Mesenchymal stem cell (in vitro differentiated cells and primary cell): ENCODE measurements at regions not wholly inside any gene's neighbourhood (a gene's known extent, or its start where the extent isn't known, plus 50 kb on each side); places are given as distances from the start of the nearest gene placed in this dataset.

Source experiments
- DNase-seq: peaks from one replicate; pipeline ENCODE4 v3.0.0-alpha.2; 2013
- H2AFZ ChIP-seq: one replicate; pipeline ENCODE4 v1.6.1; 2013; ENCODE audit warnings: low read depth, mild to moderate bottlenecking, control low read depth, inconsistent platforms, low read length, moderate library complexity
- H2AK5ac ChIP-seq: 2 replicates; pipeline ENCODE4 v1.6.1; 2013; ENCODE audit warnings: low read length, moderate library complexity, mild to moderate bottlenecking, inconsistent platforms; ENCODE audit not compliant: severe bottlenecking
- H2BK120ac ChIP-seq: one replicate; pipeline ENCODE4 v1.6.1; 2013; ENCODE audit warnings: low read depth, mild to moderate bottlenecking, inconsistent platforms, low read length, moderate library complexity
- H2BK12ac ChIP-seq, 2 experiments: one replicate each; pipeline ENCODE4 v1.6.1; 2013; ENCODE audit warnings: inconsistent platforms in 2 of 2, low read length in 2 of 2, mild to moderate bottlenecking in 2 of 2, moderate library complexity in 2 of 2, control low read depth in 1 of 2
- H2BK15ac ChIP-seq: one replicate; pipeline ENCODE4 v1.6.1; 2013; ENCODE audit warnings: mild to moderate bottlenecking, low read depth, inconsistent platforms; ENCODE audit not compliant: poor library complexity, severe bottlenecking
- H2BK5ac ChIP-seq: 2 replicates; pipeline ENCODE4 v1.6.1; 2013; ENCODE audit warnings: low read depth, mild to moderate bottlenecking, low read length, control low read depth, inconsistent platforms; ENCODE audit not compliant: poor library complexity, severe bottlenecking
- H3K14ac ChIP-seq, 2 experiments: one replicate each; pipeline ENCODE4 v1.6.1; 2013; ENCODE audit warnings: inconsistent platforms in 2 of 2, low read length in 2 of 2, control low read depth in 1 of 2, mild to moderate bottlenecking in 1 of 2, moderate library complexity in 1 of 2
- H3K18ac ChIP-seq, 2 experiments: one replicate each; pipeline ENCODE4 v1.6.1; 2013; ENCODE audit warnings: inconsistent platforms in 2 of 2, low read length in 2 of 2, control low read depth in 1 of 2, low read depth in 1 of 2, mild to moderate bottlenecking in 1 of 2
- H3K23ac ChIP-seq, 2 experiments: one replicate each; pipeline ENCODE4 v1.6.1; 2013; ENCODE audit warnings: inconsistent platforms in 2 of 2, low read length in 2 of 2, mild to moderate bottlenecking in 2 of 2, moderate library complexity in 2 of 2, control low read depth in 1 of 2
- H3K27ac ChIP-seq: 2 replicates; pipeline ENCODE4 v1.5.1; 2013; ENCODE audit warnings: mild to moderate bottlenecking, moderate library complexity, low read length, control low read depth, inconsistent platforms; ENCODE audit not compliant: poor library complexity, severe bottlenecking
- H3K27me3 ChIP-seq, 2 experiments: 2 replicates each; pipeline versions ENCODE4 v1.6.1 to v1.7.0; 2013; ENCODE audit warnings: low read length in 2 of 2, mild to moderate bottlenecking in 2 of 2, moderate library complexity in 2 of 2, control low read depth in 1 of 2, inconsistent platforms in 1 of 2; ENCODE audit not compliant: control insufficient read depth in 1 of 2, insufficient read depth in 1 of 2
- H3K36me3 ChIP-seq, 2 experiments: 2 replicates each; pipeline versions ENCODE4 v1.6.1 to v1.7.0; 2013; ENCODE audit warnings: low read length in 2 of 2, control low read depth in 1 of 2, inconsistent platforms in 1 of 2, low read depth in 1 of 2, mild to moderate bottlenecking in 1 of 2; ENCODE audit not compliant: insufficient read depth in 2 of 2, control insufficient read depth in 1 of 2
- H3K4ac ChIP-seq, 2 experiments: one replicate each; pipeline ENCODE4 v1.6.1; 2013; ENCODE audit warnings: inconsistent platforms in 2 of 2, low read length in 2 of 2, mild to moderate bottlenecking in 2 of 2, moderate library complexity in 2 of 2, control low read depth in 1 of 2, low read depth in 1 of 2
- H3K4me1 ChIP-seq: 2 replicates; pipeline ENCODE4 v1.6.1; 2013; ENCODE audit warnings: low read depth, low read length, control low read depth; ENCODE audit not compliant: control insufficient read depth, insufficient read depth
- H3K4me2 ChIP-seq: 2 replicates; pipeline ENCODE4 v1.6.1; 2013; ENCODE audit warnings: low read length, mild to moderate bottlenecking, inconsistent platforms; ENCODE audit not compliant: poor library complexity, severe bottlenecking
- H3K4me3 ChIP-seq, 2 experiments: 2 replicates each; pipeline versions ENCODE4 v1.5.1 to v1.7.0; 2013; ENCODE audit warnings: low read length in 2 of 2, mild to moderate bottlenecking in 2 of 2, control low read depth in 1 of 2, low read depth in 1 of 2; ENCODE audit not compliant: insufficient read depth in 1 of 2
- H3K79me1 ChIP-seq: replicated peaks from 2 replicates; pipeline ENCODE4 v1.6.1; 2013; ENCODE audit warnings: mild to moderate bottlenecking, control low read depth, low read length, inconsistent platforms; ENCODE audit not compliant: poor library complexity, severe bottlenecking
- H3K9ac ChIP-seq: 2 replicates; pipeline ENCODE4 v1.7.0; 2013; ENCODE audit warnings: mild to moderate bottlenecking, low read length, moderate library complexity
- H3K9me3 ChIP-seq: 2 replicates; pipeline ENCODE4 v1.7.0; 2013; ENCODE audit warnings: mild to moderate bottlenecking, low read length; ENCODE audit not compliant: control insufficient read depth
- H4K8ac ChIP-seq: one replicate; pipeline ENCODE4 v1.6.1; 2013; ENCODE audit warnings: inconsistent platforms, mild to moderate bottlenecking, low read length, moderate library complexity
- H4K91ac ChIP-seq: one replicate; pipeline ENCODE4 v1.6.1; 2013; ENCODE audit warnings: mild to moderate bottlenecking, low read length, inconsistent platforms
- WGBS: methylation state at CpG from one replicate; pipeline ENCODE4 v1.1.7; 2013; ENCODE audit warnings: mixed read lengths; 5-methylcytosine and 5-hydroxymethylcytosine counted together

DNA sequence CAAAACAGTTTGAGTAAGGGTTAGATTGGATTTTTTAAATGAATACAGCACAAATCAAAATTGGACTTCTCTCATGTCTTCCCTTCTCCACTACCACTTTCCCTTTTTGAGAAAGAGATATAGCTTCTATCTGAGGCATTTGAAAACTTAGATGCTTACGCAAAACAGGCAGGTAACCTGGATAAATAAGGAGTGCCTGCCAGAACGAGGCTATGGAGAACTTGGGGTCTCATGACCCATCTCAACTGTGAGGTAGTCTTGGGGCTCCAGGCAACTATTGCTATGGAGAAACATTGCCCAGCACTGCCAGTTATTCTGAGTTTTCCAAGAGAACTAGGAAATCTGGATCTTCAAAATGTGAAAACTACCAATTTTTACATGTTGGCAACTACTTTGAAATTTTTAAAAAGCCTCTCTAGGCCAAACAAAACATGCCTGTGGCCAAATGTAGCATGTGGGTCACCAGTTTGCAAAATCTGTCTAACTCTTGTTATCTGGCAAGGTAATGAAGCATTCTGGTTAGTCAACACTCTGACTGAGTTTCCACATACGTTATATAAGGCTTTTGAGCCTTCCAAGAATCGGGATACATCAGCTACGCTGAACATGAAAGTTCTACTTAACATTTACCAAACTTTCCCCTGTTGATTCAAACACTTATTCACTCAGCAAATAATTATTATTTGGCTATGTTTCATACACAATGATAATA is 752.7 kb downstream of the KCNA4 start:
- 95% methylated on average over 5 of the region's 5 CpGs for WGBS
- no peak overlapping the region for H2BK15ac ChIP-seq
- H2BK5ac ChIP-seq, result no peak overlapping the region
- H3K27me3 ChIP-seq, result no peaks in the 10 kb centered on the region
- H3K79me1 ChIP-seq, result no peaks in the 10 kb centered on the region
- H2BK12ac ChIP-seq, result no peak overlapping the region
- no peak for DNase-seq
- H4K8ac ChIP-seq, result no peak overlapping the region
- H3K9me3 ChIP-seq, result no peaks in the 10 kb centered on the region
- H3K36me3 ChIP-seq, result no peaks in the 10 kb centered on the region
- no peak overlapping the region for H3K4me2 ChIP-seq
- H2AK5ac ChIP-seq, result no peak overlapping the region
- H3K14ac ChIP-seq, result no peak overlapping the region
- H3K4ac ChIP-seq, result no peak overlapping the region
- no peak overlapping the region for H3K27ac ChIP-seq
- no peak overlapping the region for H2AFZ ChIP-seq
- H3K9ac ChIP-seq, result no peak overlapping the region
- no peak overlapping the region for H3K18ac ChIP-seq
- no peaks in the 10 kb centered on the region for H3K4me1 ChIP-seq
- no peak overlapping the region for H3K23ac ChIP-seq
- no peak overlapping the region for H2BK120ac ChIP-seq
- H4K91ac ChIP-seq, result no peak overlapping the region
- no peak overlapping the region for H3K4me3 ChIP-seq

DNA sequence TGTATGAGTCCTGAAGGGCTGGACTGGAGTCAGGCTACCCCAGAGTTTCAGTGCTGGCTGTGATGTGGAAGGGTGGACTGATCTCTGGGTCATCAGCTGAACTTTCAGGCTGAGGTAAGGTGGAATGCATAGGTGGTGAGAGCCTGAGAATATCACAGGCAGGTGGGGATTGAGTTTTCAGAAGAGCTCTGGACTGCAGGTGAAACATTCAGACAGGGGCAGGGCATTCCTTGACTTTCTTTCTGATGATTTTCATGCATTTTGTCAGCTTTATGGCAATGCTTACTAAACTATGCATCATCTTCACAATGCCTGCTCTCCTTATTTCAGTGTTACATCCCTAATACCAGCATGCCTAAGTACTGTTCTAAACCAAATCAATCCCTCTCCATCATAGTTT is 755.0 kb downstream of the KCNA4 start:
- H2BK12ac ChIP-seq, result no peak overlapping the region
- no peaks in the 10 kb centered on the region for H3K36me3 ChIP-seq
- H3K9ac ChIP-seq, result no peak overlapping the region
- no peak overlapping the region for H2BK120ac ChIP-seq
- no peak overlapping the region for H4K8ac ChIP-seq
- no peaks in the 10 kb centered on the region for H3K9me3 ChIP-seq
- no peaks in the 10 kb centered on the region for H3K27me3 ChIP-seq
- no peak for DNase-seq
- H3K4ac ChIP-seq, result peak overlapping the region in 1 of 2 experiments; percentile 8
- H2BK5ac ChIP-seq, result no peak overlapping the region
- H3K14ac ChIP-seq, result no peak overlapping the region
- no peak overlapping the region for H3K23ac ChIP-seq
- no peak overlapping the region for H2BK15ac ChIP-seq
- no peaks in the 10 kb centered on the region for H3K4me1 ChIP-seq
- H2AK5ac ChIP-seq, result no peak overlapping the region
- no peak overlapping the region for H3K4me2 ChIP-seq
- no peak overlapping the region for H3K4me3 ChIP-seq
- no peak overlapping the region for H4K91ac ChIP-seq
- H3K79me1 ChIP-seq, result no peaks in the 10 kb centered on the region
- H3K18ac ChIP-seq, result no peak overlapping the region
- H2AFZ ChIP-seq, result no peak overlapping the region
- no peak overlapping the region for H3K27ac ChIP-seq

DNA sequence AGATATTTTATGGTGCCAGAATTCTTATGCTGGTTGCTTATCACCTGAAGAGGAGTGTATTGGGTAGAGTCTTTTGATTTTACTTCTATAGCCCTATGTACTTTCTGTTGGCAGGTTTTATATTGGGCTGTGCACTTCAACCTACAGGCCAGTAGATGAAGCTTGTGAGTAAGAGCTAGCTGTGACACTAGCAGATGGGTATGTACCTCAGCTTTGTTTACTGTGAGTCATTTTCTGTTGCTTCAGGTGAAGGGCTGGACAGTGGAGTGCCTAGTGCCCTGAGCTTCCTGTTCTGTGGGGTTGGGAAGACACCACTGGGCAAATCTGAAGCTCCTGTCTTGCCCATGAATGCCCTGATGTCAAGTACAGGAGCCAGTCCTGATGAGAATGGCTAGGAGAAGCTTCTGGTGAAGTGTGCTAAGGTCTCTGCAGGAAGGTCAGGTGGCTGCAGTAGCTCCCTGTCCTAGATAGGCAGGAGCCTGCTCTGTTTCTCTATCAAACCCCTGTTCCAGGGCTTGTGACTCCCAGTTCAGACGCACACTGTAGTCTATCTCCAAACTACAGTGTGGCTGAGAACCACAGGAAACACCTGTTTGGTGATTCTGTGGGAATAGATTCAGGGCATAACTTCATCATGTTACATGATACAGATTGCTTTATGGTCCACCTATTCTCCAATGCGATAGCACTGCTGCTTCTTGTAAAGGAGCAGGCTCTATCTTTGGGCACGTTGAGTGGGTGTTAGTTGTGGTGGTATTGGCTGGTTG is 755.7 kb downstream of the KCNA4 start:
- H2BK5ac ChIP-seq, result no peak overlapping the region
- peak overlapping the region; percentile 28 for H4K8ac ChIP-seq
- peak overlapping the region; percentile 8 to 24 for H3K4ac ChIP-seq
- H3K18ac ChIP-seq, result no peak overlapping the region
- no peaks in the 10 kb centered on the region for H3K36me3 ChIP-seq
- no peak overlapping the region for H3K4me3 ChIP-seq
- peak; percentile 47 for DNase-seq
- H3K27ac ChIP-seq, result no peak overlapping the region
- H2AK5ac ChIP-seq, result no peak overlapping the region
- H2BK15ac ChIP-seq, result no peak overlapping the region
- no peak overlapping the region for H3K9ac ChIP-seq
- H3K4me1 ChIP-seq, result no peaks in the 10 kb centered on the region
- no peak overlapping the region for H3K14ac ChIP-seq
- H3K9me3 ChIP-seq, result no peaks in the 10 kb centered on the region
- H2BK120ac ChIP-seq, result no peak overlapping the region
- H3K27me3 ChIP-seq, result no peaks in the 10 kb centered on the region
- no peak overlapping the region for H3K23ac ChIP-seq
- no peak overlapping the region for H4K91ac ChIP-seq
- peak overlapping the region in 1 of 2 experiments; percentile 15 for H2BK12ac ChIP-seq
- no peaks in the 10 kb centered on the region for H3K79me1 ChIP-seq
- H3K4me2 ChIP-seq, result no peak overlapping the region
- H2AFZ ChIP-seq, result no peak overlapping the region
- 97% methylated on average over 2 of the region's 3 CpGs for WGBS

GRCh38 chr11:29258411-29258810 is 758.4 kb downstream of the KCNA4 start:
- H2BK5ac ChIP-seq, result no peak overlapping the region
- no peak for DNase-seq
- H3K36me3 ChIP-seq, result no peaks in the 10 kb centered on the region
- no peak overlapping the region for H3K9ac ChIP-seq
- H2BK120ac ChIP-seq, result no peak overlapping the region
- no peak overlapping the region for H2AFZ ChIP-seq
- H3K79me1 ChIP-seq, result no peaks in the 10 kb centered on the region
- no peak overlapping the region for H4K91ac ChIP-seq
- no peak overlapping the region for H4K8ac ChIP-seq
- H2BK15ac ChIP-seq, result no peak overlapping the region
- no peak overlapping the region for H3K27ac ChIP-seq
- no peak overlapping the region for H3K4me2 ChIP-seq
- no peak overlapping the region for H3K18ac ChIP-seq
- no peak overlapping the region for H2AK5ac ChIP-seq
- H3K4ac ChIP-seq, result no peak overlapping the region
- H3K4me1 ChIP-seq, result no peaks in the 10 kb centered on the region
- 78% methylated on average over 3 of the region's 3 CpGs for WGBS
- no peak overlapping the region for H3K23ac ChIP-seq
- H3K9me3 ChIP-seq, result no peaks in the 10 kb centered on the region
- H2BK12ac ChIP-seq, result no peak overlapping the region
- H3K4me3 ChIP-seq, result no peak overlapping the region
- no peaks in the 10 kb centered on the region for H3K27me3 ChIP-seq
- H3K14ac ChIP-seq, result no peak overlapping the region
